ENCODE measurements at regions not wholly inside any gene's neighbourhood (a gene's known extent, or its start where the extent isn't known, plus 50 kb on each side); places are given as distances from the start of the nearest gene placed in this dataset.

DNA sequence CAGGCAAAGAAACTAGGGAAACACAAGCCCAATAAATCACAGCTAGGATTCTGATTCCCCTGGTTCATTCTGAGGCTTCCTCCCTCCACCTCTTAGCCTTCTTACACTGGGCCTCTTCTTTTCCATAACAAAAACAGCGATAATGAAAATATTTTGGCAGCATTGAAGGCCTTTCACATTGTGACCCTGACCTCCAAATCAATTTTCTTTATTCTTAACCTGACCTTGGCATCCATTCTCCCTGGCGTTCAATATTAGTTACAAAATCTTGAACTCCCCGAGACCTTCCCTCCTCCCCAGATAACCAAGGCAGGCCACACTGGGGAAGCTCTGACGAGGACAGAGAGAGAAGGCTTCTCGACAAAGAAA, 399.9 kb downstream of the ZSWIM6 start:
- no peak for TF ChIP-seq POLR2A (IDR thresholded peaks at IDR 0.05)
- no peak for TF ChIP-seq CTCF (IDR thresholded peaks at IDR 0.05)
